ENCODE measurements at regions not wholly inside any gene's neighbourhood (a gene's known extent, or its start where the extent isn't known, plus 50 kb on each side); places are given as distances from the start of the nearest gene placed in this dataset.
A peak's percentile ranks its signal among the peaks of the same experiment; 100 is the strongest.

GRCh38 chr12:77640356-77640755 lies 190.3 kb upstream of the NAV3 start:
- no peak overlapping the region for H3K18ac ChIP-seq (ENCODE audit: low read depth, low read length)

More at GRCh38 chr12:77640356-77640755, 190.3 kb upstream of the NAV3 start:
- no peak overlapping the region for H3K27ac ChIP-seq (ENCODE audit: insufficient read depth, low read length)
- no peak overlapping the region for H4K91ac ChIP-seq (ENCODE audit: insufficient read depth, low read depth, low read length)
- no peak for ATAC-seq (ENCODE audit: low read depth)
- H3K23ac ChIP-seq (ENCODE audit: low read depth, low read length) = no peak overlapping the region
- H3K14ac ChIP-seq (replicated peaks; ENCODE audit: low read depth, low read length) = no peak overlapping the region
- no peak overlapping the region for H3K9ac ChIP-seq (ENCODE audit: low read depth, low read length)
- CTCF ChIA-PET = no interaction called here
- H2BK15ac ChIP-seq (ENCODE audit: low read depth, low read length) = no peak overlapping the region
- H4K20me1 ChIP-seq (ENCODE audit: insufficient read depth, low read length) = no peaks in the 10 kb centered on the region
- H3K9me3 ChIP-seq (ENCODE audit: control insufficient read depth, insufficient read depth, low read length) = no peaks in the 10 kb centered on the region
- POLR2A ChIA-PET (ENCODE audit: unreplicated experiment) = no interaction called here
- no peak overlapping the region for H4K8ac ChIP-seq (ENCODE audit: low read depth in 2 of 2, low read length in 2 of 2)
- DNase-seq = no peak
- TF ChIP-seq MAFK (IDR thresholded peaks at IDR 0.05; ENCODE audit: low read depth, low read length) = peak; percentile 92
- no peak for TF ChIP-seq NFE2L2 (IDR thresholded peaks at IDR 0.05; ENCODE audit: low read depth, low read length)
- no peaks in the 10 kb centered on the region for H3K79me1 ChIP-seq (ENCODE audit: low read depth in 1 of 2, low read length in 2 of 2)
- intact Hi-C loops (cut with micrococcal nuclease) (no loop called here), dilution Hi-C loops (cut with HindIII; ENCODE audit: low sequenced_read_pairs, unreplicated experiment) (no loop called here), in situ Hi-C loops (cut with MboI; ENCODE audit: low sequenced_read_pairs) (no loop called here)
- H2BK120ac ChIP-seq (ENCODE audit: low read depth, low read length) = no peak overlapping the region
- H3K4me3 ChIP-seq (ENCODE audit: insufficient read depth, low read depth, low read length) = no peak overlapping the region
- BruUV-seq (replicated peaks) = no TSS peak
- no peak overlapping the region for H3K4me2 ChIP-seq (ENCODE audit: low read depth, low read length)
- no peak overlapping the region for H3K56ac ChIP-seq (ENCODE audit: extremely low read depth, insufficient read depth, low read length)
- H4K5ac ChIP-seq (ENCODE audit: low read depth, low read length) = no peak overlapping the region
- no peak overlapping the region for H2AK5ac ChIP-seq (ENCODE audit: low read depth, low read length)
- H3K4me1 ChIP-seq (ENCODE audit: control insufficient read depth, insufficient read depth, low read length) = no peaks in the 10 kb centered on the region
- H2AFZ ChIP-seq (replicated peaks; ENCODE audit: low read length, poor library complexity) = no peak overlapping the region
- no peak overlapping the region for H2BK5ac ChIP-seq (ENCODE audit: low read depth, low read length, poor library complexity, severe bottlenecking)
- no peak overlapping the region for H3K4ac ChIP-seq (ENCODE audit: low read depth, low read length)
- H3K9me1 ChIP-seq (ENCODE audit: insufficient read depth, low read length) = no peaks in the 10 kb centered on the region
- no peak overlapping the region for H2AK9ac ChIP-seq (replicated peaks; ENCODE audit: low read depth, low read length, poor library complexity)
- no peaks in the 10 kb centered on the region for H3K36me3 ChIP-seq (ENCODE audit: control insufficient read depth, insufficient read depth, low read length)
- H2BK20ac ChIP-seq (ENCODE audit: low read depth, low read length) = no peak overlapping the region
- H3K27me3 ChIP-seq (ENCODE audit: control insufficient read depth, insufficient read depth, low read length) = peaks cover 2% of the 10 kb centered on the region; the same call in 1 of the 2 replicates

All from IMR-90 (cell line).